ENCODE measurements at regions not wholly inside any gene's neighbourhood (a gene's known extent, or its start where the extent isn't known, plus 50 kb on each side); places are given as distances from the start of the nearest gene placed in this dataset.

GRCh38 chr2:4690913-4691312 lies 987.5 kb downstream of the DCDC2C start:
- H3K9me3 Mint-ChIP-seq: peaks cover 5% of the 10 kb centered on the region
- no peak overlapping the region for H3K4me3 Mint-ChIP-seq
- no peaks in the 10 kb centered on the region for H3K27me3 Mint-ChIP-seq (ENCODE audit: low read depth)
- no peak overlapping the region for H3K27ac Mint-ChIP-seq (ENCODE audit: unreplicated experiment)
- H3K36me3 Mint-ChIP-seq (ENCODE audit: low read depth): no peaks in the 10 kb centered on the region
- H3K4me1 Mint-ChIP-seq: no peaks in the 10 kb centered on the region
- DNase-seq (ENCODE audit: low read depth, low spot score): no peak
- TF ChIP-seq CTCF (conservative IDR thresholded peaks at IDR 0.05): no peak

- H3K27ac Mint-ChIP-seq (ENCODE audit: unreplicated experiment): peak overlapping the region; percentile 21
- peaks cover 3% of the 10 kb centered on the region for H3K9me3 Mint-ChIP-seq
- no peaks in the 10 kb centered on the region for H3K27me3 Mint-ChIP-seq (ENCODE audit: low read depth)
- TF ChIP-seq CTCF (conservative IDR thresholded peaks at IDR 0.05): no peak
- DNase-seq (ENCODE audit: low read depth, low spot score): no peak
- no peaks in the 10 kb centered on the region for H3K36me3 Mint-ChIP-seq (ENCODE audit: low read depth)
- H3K4me3 Mint-ChIP-seq: no peak overlapping the region
- H3K4me1 Mint-ChIP-seq: no peaks in the 10 kb centered on the region
Measured at GRCh38 chr2:4693266-4693665, 989.9 kb downstream of the DCDC2C start.

- no peaks in the 10 kb centered on the region for H3K36me3 Mint-ChIP-seq (ENCODE audit: low read depth)
- TF ChIP-seq CTCF (conservative IDR thresholded peaks at IDR 0.05): no peak
- no peaks in the 10 kb centered on the region for H3K27me3 Mint-ChIP-seq (ENCODE audit: low read depth)
- no peak overlapping the region for H3K4me3 Mint-ChIP-seq
- no peaks in the 10 kb centered on the region for H3K4me1 Mint-ChIP-seq
- peaks cover 6% of the 10 kb centered on the region for H3K9me3 Mint-ChIP-seq
- no peak overlapping the region for H3K27ac Mint-ChIP-seq (ENCODE audit: unreplicated experiment)
- no peak for DNase-seq (ENCODE audit: low read depth, low spot score)
Measured at GRCh38 chr2:4695281-4695861, 992.0 kb downstream of the DCDC2C start.

- H3K27ac Mint-ChIP-seq (ENCODE audit: unreplicated experiment): no peak overlapping the region
- peaks cover 21% of the 10 kb centered on the region for H3K36me3 Mint-ChIP-seq (ENCODE audit: low read depth)
- TF ChIP-seq CTCF (conservative IDR thresholded peaks at IDR 0.05): peak; percentile 51
- peaks cover 26% of the 10 kb centered on the region for H3K9me3 Mint-ChIP-seq
- no peak overlapping the region for H3K4me3 Mint-ChIP-seq
- no peaks in the 10 kb centered on the region for H3K4me1 Mint-ChIP-seq
- no peak for DNase-seq (ENCODE audit: low read depth, low spot score)
- no peaks in the 10 kb centered on the region for H3K27me3 Mint-ChIP-seq (ENCODE audit: low read depth)
Measured at GRCh38 chr2:4715065-4715464, 977.1 kb upstream of the SOX11 start.

- TF ChIP-seq CTCF (conservative IDR thresholded peaks at IDR 0.05): no peak
- DNase-seq (ENCODE audit: low read depth, low spot score): no peak
- H3K27me3 Mint-ChIP-seq (ENCODE audit: low read depth): no peaks in the 10 kb centered on the region
- peaks cover 26% of the 10 kb centered on the region for H3K9me3 Mint-ChIP-seq
- H3K4me3 Mint-ChIP-seq: no peak overlapping the region
- no peaks in the 10 kb centered on the region for H3K4me1 Mint-ChIP-seq
- peaks cover 23% of the 10 kb centered on the region for H3K36me3 Mint-ChIP-seq (ENCODE audit: low read depth)
- H3K27ac Mint-ChIP-seq (ENCODE audit: unreplicated experiment): no peak overlapping the region
Measured at GRCh38 chr2:4718777-4719176, 973.4 kb upstream of the SOX11 start.

Measured in neural crest cell (in vitro differentiated cells).